ENCODE measurements at regions not wholly inside any gene's neighbourhood (a gene's known extent, or its start where the extent isn't known, plus 50 kb on each side); places are given as distances from the start of the nearest gene placed in this dataset.
A peak's percentile ranks its signal among the peaks of the same experiment; 100 is the strongest.

DNA sequence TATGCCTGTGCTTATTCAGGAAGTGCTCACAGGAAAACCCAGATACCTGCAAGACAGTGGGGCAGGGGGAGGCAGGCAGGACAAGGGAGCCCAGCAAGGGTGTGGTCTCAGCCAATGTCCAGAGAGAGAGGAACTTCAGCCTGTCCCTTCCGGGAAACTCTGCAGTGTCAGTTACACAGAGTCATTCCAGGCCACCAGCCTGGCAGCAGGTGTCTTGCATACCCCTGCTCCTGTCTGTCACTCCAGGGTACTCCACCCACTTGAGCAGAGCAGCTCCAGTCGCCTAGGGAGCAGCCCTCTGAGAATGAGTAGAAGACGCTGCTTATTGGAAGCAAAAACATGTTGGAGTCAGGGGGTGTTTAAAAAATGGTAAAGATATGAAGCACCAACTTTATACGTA lies 431.2 kb upstream of the RGMA start:
- DNase-seq (ENCODE audit: low spot score in 2 of 2): no peak
- no peak overlapping the region for H3K27ac Mint-ChIP-seq

DNA sequence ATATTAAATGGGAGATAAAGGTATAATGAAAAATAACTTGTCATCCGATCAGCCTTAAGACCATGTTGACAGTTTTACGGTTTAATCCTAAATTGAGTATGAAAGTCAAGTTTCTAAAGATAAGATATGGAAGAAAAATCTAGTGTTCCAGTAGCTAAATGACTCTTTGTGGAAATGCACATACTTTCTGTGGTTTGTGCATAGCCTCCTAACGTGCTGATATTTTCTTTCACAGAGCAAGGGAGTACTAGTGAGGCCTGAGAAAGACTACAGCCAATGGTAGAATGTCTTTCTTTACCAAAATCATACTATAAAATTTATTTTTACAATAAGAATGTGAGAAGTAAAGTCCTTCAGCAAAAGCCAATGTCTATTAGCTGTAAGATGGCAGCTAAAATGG lies 430.6 kb upstream of the RGMA start:
- H3K4me3 Mint-ChIP-seq: no peak overlapping the region
- no peak overlapping the region for H3K27ac Mint-ChIP-seq
- H3K9me3 Mint-ChIP-seq: no peaks in the 10 kb centered on the region
- ATAC-seq: no peak
- no peaks in the 10 kb centered on the region for H3K36me3 Mint-ChIP-seq
- no peak for DNase-seq (ENCODE audit: low spot score in 2 of 2)
- H3K4me1 Mint-ChIP-seq: no peaks in the 10 kb centered on the region

More for the DNA sequence above, 431.2 kb upstream of the RGMA start:
- H3K36me3 Mint-ChIP-seq: no peaks in the 10 kb centered on the region
- H3K4me1 Mint-ChIP-seq: no peaks in the 10 kb centered on the region
- H3K9me3 Mint-ChIP-seq: no peaks in the 10 kb centered on the region
- no peak for ATAC-seq
- no peak overlapping the region for H3K4me3 Mint-ChIP-seq

DNA sequence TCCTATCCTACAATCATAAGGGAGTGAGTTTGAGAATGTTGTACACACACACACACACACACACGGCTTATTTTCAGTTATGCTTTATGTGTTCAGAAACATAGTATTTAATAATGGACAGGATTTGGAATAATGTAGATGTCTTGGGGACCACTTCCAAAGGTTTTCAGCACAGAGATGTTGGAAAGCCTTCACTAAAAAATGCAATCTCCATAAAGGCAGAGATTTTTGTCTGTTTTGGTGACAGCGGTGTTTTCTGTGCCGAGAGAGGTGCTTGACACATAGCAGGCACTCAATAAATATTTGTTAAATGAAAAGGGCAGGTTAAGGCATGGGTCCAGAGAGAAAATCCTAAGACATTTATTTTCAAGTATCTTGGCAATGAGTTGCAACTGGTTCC lies 428.2 kb upstream of the RGMA start:
- ATAC-seq: no peak

DNA sequence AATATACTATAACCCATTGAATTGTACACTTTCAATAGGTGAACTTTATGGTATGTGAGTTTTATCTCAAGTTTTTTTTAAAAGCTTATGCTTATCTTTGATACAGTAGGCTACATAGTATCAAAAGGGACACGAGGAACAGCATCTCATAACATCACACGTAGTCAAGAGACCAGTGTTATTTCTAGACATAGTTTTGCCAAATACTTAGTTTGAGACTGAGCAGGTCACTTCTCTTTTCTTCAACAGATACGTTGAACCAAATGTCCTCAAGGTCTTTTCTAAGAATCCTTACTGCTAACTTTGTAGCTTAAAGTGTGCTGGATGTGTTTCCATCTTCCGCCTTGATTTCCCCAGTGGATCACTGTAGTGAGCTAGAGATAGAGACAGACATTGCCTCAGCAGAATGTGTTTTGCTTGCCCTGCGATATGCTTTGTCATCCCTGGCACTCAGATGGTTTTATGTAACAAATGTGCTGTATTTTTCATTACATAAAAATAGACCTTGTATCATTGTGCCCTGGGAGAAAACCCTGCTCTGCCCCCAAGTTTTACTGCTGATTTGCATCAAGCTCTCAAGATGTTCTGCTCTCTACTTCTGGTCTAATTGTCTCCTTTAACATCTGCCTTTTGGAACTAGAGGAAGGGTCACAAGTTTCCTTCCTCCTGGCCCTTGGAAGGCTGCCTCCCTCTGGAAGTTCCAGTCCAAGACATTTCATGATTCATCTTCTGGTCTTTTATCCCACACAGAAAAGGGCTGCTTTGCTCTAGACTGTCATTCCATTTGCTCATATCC lies 426.4 kb upstream of the RGMA start:
- H3K4me1 Mint-ChIP-seq: no peaks in the 10 kb centered on the region
- no peak overlapping the region for H3K4me3 Mint-ChIP-seq
- no peaks in the 10 kb centered on the region for H3K9me3 Mint-ChIP-seq
- no peak overlapping the region for H3K27ac Mint-ChIP-seq
- DNase-seq (ENCODE audit: low spot score in 2 of 2) (no peak), ATAC-seq (no peak)
- no peaks in the 10 kb centered on the region for H3K36me3 Mint-ChIP-seq

More for the DNA sequence above, 428.2 kb upstream of the RGMA start:
- no peak overlapping the region for H3K27ac Mint-ChIP-seq
- H3K4me3 Mint-ChIP-seq: no peak overlapping the region
- H3K4me1 Mint-ChIP-seq: no peaks in the 10 kb centered on the region
- no peak for DNase-seq (ENCODE audit: low spot score in 2 of 2)
- H3K9me3 Mint-ChIP-seq: no peaks in the 10 kb centered on the region
- no peaks in the 10 kb centered on the region for H3K36me3 Mint-ChIP-seq

DNA sequence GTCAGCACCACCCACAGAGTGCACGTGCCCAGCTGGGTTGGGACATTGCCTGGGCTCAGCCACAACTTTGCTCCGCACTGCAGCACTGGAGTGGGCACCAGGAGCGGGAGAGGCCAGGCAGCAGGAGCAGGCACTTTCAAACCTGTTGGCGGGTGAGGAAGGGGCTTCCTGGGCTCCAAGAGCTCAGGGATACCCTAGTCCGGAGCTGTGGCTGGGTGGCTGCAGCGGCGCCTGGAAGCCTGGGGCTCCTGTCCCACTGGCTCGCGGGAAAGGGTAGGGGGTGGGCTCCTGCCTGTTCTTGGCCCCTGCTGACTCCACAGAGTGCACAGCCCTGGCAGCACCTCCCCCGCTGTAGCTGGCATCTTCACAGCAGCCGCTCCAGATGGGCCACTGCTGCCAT lies 417.6 kb upstream of the RGMA start:
- H3K36me3 Mint-ChIP-seq: no peaks in the 10 kb centered on the region
- no peak for DNase-seq (ENCODE audit: low spot score in 2 of 2)
- no peak overlapping the region for H3K27ac Mint-ChIP-seq
- no peak overlapping the region for H3K4me3 Mint-ChIP-seq
- no peaks in the 10 kb centered on the region for H3K9me3 Mint-ChIP-seq
- H3K4me1 Mint-ChIP-seq: no peaks in the 10 kb centered on the region
- no peak for ATAC-seq

DNA sequence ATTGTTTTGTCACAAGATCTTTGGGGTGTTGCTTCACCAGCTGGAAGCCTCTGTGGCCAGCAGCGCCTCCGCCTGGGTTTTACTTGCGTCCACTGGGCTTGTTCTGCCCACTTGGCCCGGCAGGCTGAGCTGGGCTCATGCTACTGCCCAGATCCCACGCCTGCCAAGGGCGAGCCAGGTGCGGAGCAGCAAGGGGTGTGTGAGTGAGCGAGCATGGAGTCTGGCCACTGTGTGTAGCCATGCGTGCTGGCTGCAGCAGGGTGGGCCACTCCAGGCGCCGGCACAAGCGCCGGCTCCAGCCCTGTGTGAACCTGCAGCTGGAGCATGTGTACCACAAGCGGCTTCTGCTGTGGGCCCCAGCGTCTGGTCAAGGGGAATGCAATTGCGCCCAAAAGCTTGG lies 416.5 kb upstream of the RGMA start:
- Mint-ChIP-seq H3K4me3 (no peak overlapping the region), H3K9me3 (no peaks in the 10 kb centered on the region), H3K27ac (no peak overlapping the region), H3K36me3 (no peaks in the 10 kb centered on the region), H3K4me1 (no peaks in the 10 kb centered on the region)
- DNase-seq (ENCODE audit: low spot score in 2 of 2): no peak
- peak; percentile 21 for ATAC-seq

DNA sequence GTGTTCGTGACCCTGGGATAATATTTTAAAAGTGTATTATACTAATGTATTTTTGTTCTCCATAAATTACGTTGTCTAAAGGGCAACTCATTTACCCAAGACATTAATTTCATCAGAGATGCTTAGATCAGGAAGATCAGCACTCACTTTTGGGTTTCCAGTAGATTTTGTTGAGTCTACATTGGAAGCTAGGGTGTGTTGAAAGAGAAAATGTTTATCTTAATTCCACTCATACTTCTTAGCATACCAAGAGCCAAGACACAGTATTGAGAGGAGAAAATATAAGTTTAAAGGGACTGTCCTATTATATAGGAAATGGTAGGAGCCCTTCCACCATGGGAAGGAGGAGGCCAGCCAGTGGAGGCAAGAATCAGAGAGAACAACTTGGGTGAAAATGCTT lies 412.9 kb upstream of the RGMA start:
- Mint-ChIP-seq H3K4me1 (no peaks in the 10 kb centered on the region), H3K9me3 (no peaks in the 10 kb centered on the region), H3K4me3 (no peak overlapping the region), H3K36me3 (no peaks in the 10 kb centered on the region), H3K27ac (no peak overlapping the region)
- no peak for ATAC-seq
- DNase-seq (ENCODE audit: low spot score in 2 of 2): no peak

DNA sequence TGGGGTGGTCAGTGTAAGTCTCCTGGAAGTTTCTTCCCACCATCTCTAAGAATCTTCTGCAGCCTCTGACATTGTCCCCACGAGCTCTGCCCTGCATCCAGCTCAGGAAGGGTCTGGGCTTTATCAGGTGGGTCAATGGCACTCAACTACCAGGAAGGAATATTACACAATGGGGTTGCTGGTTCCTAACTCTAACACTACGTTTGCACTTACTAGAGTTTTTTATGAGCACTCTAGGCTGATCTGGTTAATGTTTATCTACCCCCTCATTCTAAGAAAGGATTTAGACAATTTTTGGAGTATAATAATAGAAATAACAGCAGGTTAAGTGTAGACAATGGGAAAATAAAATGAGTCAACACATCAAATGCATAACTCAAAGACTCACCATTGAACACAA lies 411.1 kb upstream of the RGMA start:
- no peaks in the 10 kb centered on the region for H3K36me3 Mint-ChIP-seq
- H3K27ac Mint-ChIP-seq: no peak overlapping the region
- ATAC-seq: no peak
- no peaks in the 10 kb centered on the region for H3K4me1 Mint-ChIP-seq
- no peak for DNase-seq (ENCODE audit: low spot score in 2 of 2)
- no peak overlapping the region for H3K4me3 Mint-ChIP-seq
- H3K9me3 Mint-ChIP-seq: no peaks in the 10 kb centered on the region

DNA sequence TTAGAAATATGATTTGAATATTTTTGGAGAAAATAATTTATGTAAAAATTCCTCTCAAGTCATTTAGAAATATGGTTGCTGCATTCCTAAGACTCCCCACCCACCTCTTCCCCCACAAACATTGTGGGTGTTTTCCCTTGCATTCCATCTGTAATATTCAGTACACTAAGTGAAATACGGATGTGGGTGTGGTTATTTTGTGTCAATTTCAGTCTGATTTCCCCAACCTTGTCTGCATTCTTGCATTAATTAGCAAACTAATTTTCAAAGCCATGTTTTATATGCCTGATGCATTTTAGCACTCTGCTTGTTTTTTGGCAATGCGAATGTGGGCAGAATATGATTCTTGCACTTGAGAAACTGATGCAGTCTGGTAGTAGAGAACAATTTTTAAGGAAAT lies 408.3 kb upstream of the RGMA start:
- no peak overlapping the region for H3K27ac Mint-ChIP-seq
- no peak overlapping the region for H3K4me3 Mint-ChIP-seq
- H3K9me3 Mint-ChIP-seq: no peaks in the 10 kb centered on the region
- H3K36me3 Mint-ChIP-seq: no peaks in the 10 kb centered on the region
- DNase-seq (ENCODE audit: low spot score in 2 of 2) (no peak), ATAC-seq (no peak)
- no peaks in the 10 kb centered on the region for H3K4me1 Mint-ChIP-seq

DNA sequence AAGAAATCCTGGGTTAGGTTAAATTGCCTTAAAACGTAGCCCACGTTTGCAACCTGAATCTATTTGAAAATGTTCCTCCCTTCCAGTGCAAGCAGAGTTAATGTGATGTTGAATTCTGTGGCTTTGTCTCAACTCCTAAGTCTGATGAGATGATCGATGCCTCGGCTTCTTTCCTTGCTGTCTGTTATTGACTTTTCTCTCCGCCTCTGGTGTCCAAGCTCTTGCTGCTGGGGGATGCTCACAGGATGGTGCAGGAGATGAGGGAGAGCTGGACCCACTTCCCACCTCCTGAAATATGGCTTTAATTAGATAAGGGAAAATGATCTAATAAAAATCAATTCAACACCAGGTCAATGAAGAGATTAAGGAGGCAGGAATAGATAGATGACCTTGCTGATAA lies 407.9 kb upstream of the RGMA start:
- Mint-ChIP-seq H3K4me3 (no peak overlapping the region), H3K36me3 (no peaks in the 10 kb centered on the region), H3K9me3 (no peaks in the 10 kb centered on the region), H3K27ac (no peak overlapping the region), H3K4me1 (no peaks in the 10 kb centered on the region)
- no peak for DNase-seq (ENCODE audit: low spot score in 2 of 2)
- ATAC-seq: no peak

DNA sequence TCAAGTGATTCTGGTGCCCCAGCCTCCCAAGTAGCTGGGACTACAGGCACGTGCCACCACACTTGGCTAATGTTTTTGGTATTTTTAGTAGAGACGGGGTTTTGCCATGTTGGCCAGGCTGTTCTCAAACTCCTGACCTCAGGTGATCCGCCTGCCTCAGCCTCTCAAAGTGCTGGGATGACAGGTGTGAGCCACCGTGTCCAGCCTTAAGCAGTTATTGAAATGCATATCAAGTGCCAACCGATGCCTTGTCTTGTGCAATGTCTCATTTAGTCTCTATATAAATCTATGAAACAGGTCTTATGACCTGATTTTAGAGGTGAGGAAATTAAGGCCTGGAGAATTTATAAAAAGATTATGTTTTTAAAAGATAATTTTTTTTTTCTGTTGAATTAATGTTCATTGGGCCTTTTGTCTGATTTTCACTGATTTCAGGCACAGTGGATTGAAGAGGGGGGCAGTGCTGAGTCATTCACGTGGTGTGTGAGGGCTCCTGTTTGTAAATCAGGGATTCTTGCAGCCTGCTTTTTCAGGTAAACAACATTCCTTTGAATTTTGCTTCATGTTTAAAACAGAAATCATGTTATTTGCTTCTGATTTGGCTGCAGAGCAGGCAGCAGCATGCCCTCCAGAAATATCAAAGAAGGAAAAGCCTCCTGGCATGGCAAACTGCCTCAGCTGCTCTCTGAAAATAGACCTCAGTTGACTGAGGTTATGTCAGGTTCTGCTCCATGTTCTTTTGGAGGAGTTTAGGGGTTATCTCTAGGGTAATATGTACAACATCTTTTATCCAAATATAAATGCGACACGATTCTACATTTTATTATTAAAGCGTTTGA lies 407.0 kb upstream of the RGMA start:
- ATAC-seq: no peak
- H3K27ac Mint-ChIP-seq: no peak overlapping the region
- H3K9me3 Mint-ChIP-seq: no peaks in the 10 kb centered on the region

DNA sequence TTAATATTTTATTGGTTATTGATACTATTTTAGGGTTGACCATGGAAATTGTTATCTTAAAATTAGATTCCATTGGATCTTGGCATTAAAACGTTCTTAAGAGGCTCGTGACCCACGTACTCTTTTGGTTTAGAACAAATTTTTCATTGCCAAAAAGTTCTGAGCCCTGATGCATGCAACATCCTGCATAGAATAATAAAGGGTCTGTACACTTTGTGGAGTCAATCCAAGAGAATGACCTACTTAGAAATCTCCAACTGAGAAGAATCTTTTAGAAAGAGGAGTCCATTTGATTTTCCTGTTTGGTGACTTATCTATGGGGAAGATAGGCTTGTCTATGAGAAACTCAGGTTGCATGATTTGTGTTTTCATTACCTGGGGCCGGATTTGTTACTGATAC lies 404.2 kb upstream of the RGMA start:
- Mint-ChIP-seq H3K4me3 (no peak overlapping the region), H3K4me1 (no peaks in the 10 kb centered on the region), H3K36me3 (no peaks in the 10 kb centered on the region), H3K27ac (no peak overlapping the region), H3K9me3 (no peaks in the 10 kb centered on the region)
- ATAC-seq: no peak
- no peak for DNase-seq (ENCODE audit: low spot score in 2 of 2)

More for the DNA sequence above, 407.0 kb upstream of the RGMA start:
- no peak overlapping the region for H3K4me3 Mint-ChIP-seq
- DNase-seq (ENCODE audit: low spot score in 2 of 2): no peak
- no peaks in the 10 kb centered on the region for H3K36me3 Mint-ChIP-seq
- no peaks in the 10 kb centered on the region for H3K4me1 Mint-ChIP-seq

DNA sequence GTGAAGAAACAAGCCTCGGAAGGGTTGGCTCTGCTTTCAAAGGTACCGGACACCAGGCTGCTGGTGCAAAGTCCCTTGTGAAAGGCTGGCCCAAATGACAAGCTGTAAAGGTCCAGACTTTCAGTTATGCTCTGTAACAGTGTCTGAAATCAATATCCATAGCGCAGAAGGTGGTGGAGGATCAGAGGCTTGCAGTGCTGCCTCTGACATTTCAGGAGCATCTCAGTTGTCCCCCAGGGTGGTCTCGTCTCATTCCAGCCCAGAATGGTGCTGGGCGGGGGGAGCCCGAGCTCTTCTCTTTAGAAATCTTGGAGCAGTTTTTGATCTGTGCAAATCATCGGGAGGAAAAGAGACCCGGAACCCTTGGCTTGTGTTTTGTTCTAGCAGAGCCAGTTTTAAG lies 402.3 kb upstream of the RGMA start:
- ATAC-seq: no peak
- no peak for DNase-seq (ENCODE audit: low spot score in 2 of 2)
- Mint-ChIP-seq H3K4me3 (no peak overlapping the region), H3K36me3 (no peaks in the 10 kb centered on the region), H3K9me3 (no peaks in the 10 kb centered on the region), H3K4me1 (no peaks in the 10 kb centered on the region), H3K27ac (no peak overlapping the region)

DNA sequence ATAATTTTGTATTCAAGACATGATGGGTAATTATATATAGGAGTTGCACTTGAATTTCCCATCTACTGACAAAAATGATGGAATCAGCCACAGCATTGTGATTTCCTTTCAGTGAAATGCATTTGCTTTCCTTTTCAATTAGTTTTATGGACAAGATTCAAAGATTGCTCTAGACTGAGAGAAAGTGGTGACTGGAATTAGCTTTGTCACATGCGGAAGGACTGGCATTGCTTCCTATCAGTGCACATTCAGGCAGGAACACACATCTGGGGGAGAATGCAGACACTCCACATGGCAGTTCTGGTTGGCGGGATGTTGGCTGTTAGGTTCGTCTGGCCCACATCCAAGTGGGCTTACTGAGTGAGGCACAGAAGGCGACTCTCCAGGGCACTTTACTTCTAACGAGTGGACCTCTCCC lies 399.3 kb upstream of the RGMA start:
- Mint-ChIP-seq H3K27ac (no peak overlapping the region), H3K36me3 (no peaks in the 10 kb centered on the region), H3K4me3 (no peak overlapping the region), H3K4me1 (no peaks in the 10 kb centered on the region), H3K9me3 (no peaks in the 10 kb centered on the region)
- no peak for ATAC-seq
- DNase-seq (ENCODE audit: low spot score in 2 of 2): no peak

DNA sequence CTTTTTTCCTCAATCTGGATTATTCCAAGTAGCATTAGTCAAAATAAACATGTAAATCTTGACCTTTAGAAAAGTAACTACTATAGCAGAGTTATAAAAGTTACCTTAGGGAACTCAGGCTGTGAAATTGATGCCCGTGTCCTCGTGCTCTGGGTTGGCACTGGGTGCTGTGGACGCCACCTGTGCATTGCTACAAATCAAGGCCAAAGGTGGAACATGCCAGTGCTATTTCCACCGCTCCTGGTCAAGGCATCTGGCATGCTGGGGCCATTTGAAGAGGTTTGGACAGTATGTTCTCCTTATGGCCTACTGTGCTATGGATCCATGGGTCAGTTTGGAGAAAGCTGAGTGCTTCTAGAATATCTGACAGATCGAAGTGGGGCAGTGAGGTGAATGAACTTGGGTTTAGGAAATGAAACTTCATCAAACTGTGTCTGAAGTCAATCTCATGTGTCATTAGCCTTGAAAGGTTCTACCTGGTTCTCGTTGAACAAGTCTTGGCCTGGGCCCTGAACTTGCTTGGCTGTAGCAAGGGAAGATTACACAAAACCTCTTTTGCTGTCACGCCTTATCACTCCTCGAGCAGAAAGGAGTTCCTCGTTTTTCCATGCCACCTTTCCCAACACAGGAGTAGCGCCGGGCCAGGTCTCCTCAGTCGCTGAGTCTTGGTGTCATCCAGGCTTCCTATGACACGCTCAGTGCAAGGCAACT lies 397.6 kb upstream of the RGMA start:
- no peak for ATAC-seq
- Mint-ChIP-seq H3K4me1 (no peaks in the 10 kb centered on the region), H3K4me3 (no peak overlapping the region), H3K9me3 (no peaks in the 10 kb centered on the region), H3K36me3 (no peaks in the 10 kb centered on the region), H3K27ac (no peak overlapping the region)
- DNase-seq (ENCODE audit: low spot score in 2 of 2): no peak

All from stimulated activated effector memory CD8-positive, alpha-beta T cell treated with anti-CD3 and anti-CD28 coated beads, Interleukin-12 subunit alpha, Interleukin-12 subunit beta, amount 100 ng/mL, for 72 hours (primary cell).